ENCODE measurements at regions not wholly inside any gene's neighbourhood (a gene's known extent, or its start where the extent isn't known, plus 50 kb on each side); places are given as distances from the start of the nearest gene placed in this dataset.

- Histone ChIP-seq H3K27ac (no peak overlapping the region), H3K36me3 (no peaks in the 10 kb centered on the region), H3K9me3 (peaks cover 0 to 5% (median 0%) of the 10 kb centered on the region in 8 donors), H3K4me3 (no peak overlapping the region), H3K27me3 (replicated peaks in 1 of 7) (no peaks in the 10 kb centered on the region), H3K4me1 (no peaks in the 10 kb centered on the region)
- WGBS, 5 donors: 60 to 71% (median 63%) methylated on average over 2 of the region's 2 CpGs
- no peak for DNase-seq
- intact Hi-C loops (cut with DNase I; ENCODE audit: low total_unique reads): no loop called here
- TF ChIP-seq POLR2AphosphoS5 (IDR thresholded peaks at IDR 0.05) (no peak), POLR2A (IDR thresholded peaks at IDR 0.05) (no peak), CTCF (IDR thresholded peaks at IDR 0.05 in 8 of 11, conservative IDR thresholded peaks at IDR 0.05 in 3 of 11) (no peak)
Observed at GRCh38 chr10:111996103-111996502, 187.5 kb downstream of the GPAM start.

- no peaks in the 10 kb centered on the region for H3K36me3 ChIP-seq
- WGBS, 5 donors: 87 to 92% (median 90%) methylated on average over 7 of the region's 7 CpGs
- no peaks in the 10 kb centered on the region for H3K4me1 ChIP-seq
- no peak overlapping the region for H3K27ac ChIP-seq
- DNase-seq: no peak
- no peaks in the 10 kb centered on the region for H3K27me3 ChIP-seq (replicated peaks in 1 of 7)
- H3K9me3 ChIP-seq: peaks cover 0 to 5% (median 0%) of the 10 kb centered on the region in 8 donors
- intact Hi-C loops (cut with DNase I; ENCODE audit: low total_unique reads): no loop called here
- H3K4me3 ChIP-seq: no peak overlapping the region
- no peak for TF ChIP-seq POLR2AphosphoS5 (IDR thresholded peaks at IDR 0.05)
Observed at GRCh38 chr10:111998728-111999127, 184.8 kb downstream of the GPAM start.

- Histone ChIP-seq H3K27me3 (replicated peaks in 1 of 7) (no peaks in the 10 kb centered on the region), H3K9me3 (peaks cover 0 to 5% (median 0%) of the 10 kb centered on the region in 8 donors), H3K4me1 (no peaks in the 10 kb centered on the region), H3K36me3 (no peaks in the 10 kb centered on the region), H3K27ac (no peak overlapping the region), H3K4me3 (no peak overlapping the region)
- WGBS, 5 donors: 57 to 70% (median 62%) methylated on average over 4 of the region's 4 CpGs
- DNase-seq: no peak
- intact Hi-C loops (cut with DNase I; ENCODE audit: low total_unique reads): no loop called here
- no peak for TF ChIP-seq POLR2A (IDR thresholded peaks at IDR 0.05)
- TF ChIP-seq POLR2AphosphoS5 (IDR thresholded peaks at IDR 0.05): no peak
- TF ChIP-seq CTCF (IDR thresholded peaks at IDR 0.05 in 8 of 11, conservative IDR thresholded peaks at IDR 0.05 in 3 of 11): no peak
Observed at GRCh38 chr10:111999205-111999914, 184.2 kb downstream of the GPAM start.

- no peaks in the 10 kb centered on the region for H3K4me1 ChIP-seq
- intact Hi-C loops (cut with DNase I; ENCODE audit: low total_unique reads): no loop called here
- no peak for TF ChIP-seq POLR2A (IDR thresholded peaks at IDR 0.05)
- no peak for TF ChIP-seq CTCF (IDR thresholded peaks at IDR 0.05 in 8 of 11, conservative IDR thresholded peaks at IDR 0.05 in 3 of 11)
- no peak for TF ChIP-seq POLR2AphosphoS5 (IDR thresholded peaks at IDR 0.05)
- H3K27me3 ChIP-seq (replicated peaks in 1 of 7): no peaks in the 10 kb centered on the region
- no peak for DNase-seq
- H3K4me3 ChIP-seq: no peak overlapping the region
- H3K36me3 ChIP-seq: no peaks in the 10 kb centered on the region
- no peak overlapping the region for H3K27ac ChIP-seq
- 28 to 44% (median 38%) methylated on average over 3 of the region's 3 CpGs for WGBS, 5 donors
- H3K9me3 ChIP-seq: peaks cover 0 to under 1% (median 0%) of the 10 kb centered on the region in 8 donors
Observed at GRCh38 chr10:111999915-112000302, 183.7 kb downstream of the GPAM start.

Measured in spleen (tissue), 11 donors.